Lower leg skin (tissue), 4 donors: ENCODE measurements at regions not wholly inside any gene's neighbourhood (a gene's known extent, or its start where the extent isn't known, plus 50 kb on each side); places are given as distances from the start of the nearest gene placed in this dataset.
A peak's percentile ranks its signal among the peaks of the same experiment; 100 is the strongest.

Source experiments
- DNase-seq, 2 donors: peaks; one replicate each; pipeline ENCODE4 v3.0.0-alpha.2; 2019; ENCODE audit warnings: low spot score in 2 of 2
- H3K4me3 ChIP-seq: fragments of 200-600 bp; sonication (generic); 2 replicates; pipeline ENCODE4 v1.5.1; 2017; ENCODE audit warnings: mild to moderate bottlenecking, low read depth; ENCODE audit not compliant: poor library complexity, severe bottlenecking
- CTCF ChIP-seq, 3 donors: fragments of 450-650 bp; IDR thresholded peaks; one replicate each; pipeline ENCODE4 v1.5.1; 2016; ENCODE audit warnings: antibody characterized with exemption in 3 of 3, mild to moderate bottlenecking in 3 of 3, moderate library complexity in 2 of 3
- POLR2A ChIP-seq, 2 donors: fragments of 450-650 bp; IDR thresholded peaks; one replicate each; pipeline ENCODE4 v1.6.1; 2016 to 2017; ENCODE audit warnings: antibody characterized with exemption in 2 of 2, mild to moderate bottlenecking in 1 of 2, moderate library complexity in 1 of 2
- WGBS, 2 donors: methylation state at CpG; one replicate each; pipeline ENCODE4 v1.1.5; 2018; 5-methylcytosine and 5-hydroxymethylcytosine counted together
- intact Hi-C: fragments of 100-400 bp; cut with DNase I; formaldehyde crosslinking; loops from one replicate; pipeline ENCODE4 v1.15.0; 2023; ENCODE audit warnings: low total_unique reads

DNA sequence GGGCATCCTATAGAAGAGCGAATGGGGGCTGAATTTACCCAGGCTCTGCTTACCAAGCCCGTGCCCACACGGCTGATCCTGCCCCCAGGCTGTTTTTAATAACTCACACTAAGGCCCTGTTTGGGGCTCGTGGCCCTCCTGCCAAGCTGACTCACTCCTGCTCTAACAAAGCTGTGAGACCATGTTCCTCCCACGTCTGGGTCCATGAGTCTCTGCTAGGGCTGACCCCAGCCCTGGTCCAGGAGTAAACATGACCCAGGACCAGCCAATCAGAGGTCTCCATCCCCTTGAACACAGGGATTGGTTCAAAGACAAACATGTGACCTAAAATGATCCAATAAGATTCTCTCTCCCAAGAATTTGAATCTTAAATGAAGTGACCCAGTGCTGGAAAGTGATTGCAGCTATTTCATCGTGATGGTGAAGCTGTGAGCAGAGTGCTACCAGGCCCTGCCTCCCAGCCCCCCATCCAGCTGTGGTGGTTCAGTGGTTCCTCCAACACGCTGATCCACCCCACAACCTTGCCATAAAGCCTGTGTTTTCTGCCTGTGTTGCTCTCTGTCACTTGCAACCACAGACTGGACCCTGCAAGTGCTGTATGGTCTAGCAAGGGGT lies 57.2 kb downstream of the C16orf82 start:
- no peak overlapping the region for H3K4me3 ChIP-seq
- TF ChIP-seq CTCF (IDR thresholded peaks at IDR 0.05): no peak
- no peak for TF ChIP-seq POLR2A (IDR thresholded peaks at IDR 0.05)
- intact Hi-C loops: no loop called here
- DNase-seq: peak in 1 of 2 donors; percentile 64
- 57 to 58% methylated on average over 7 of the region's 7 CpGs for WGBS, 2 donors

- H3K4me3 ChIP-seq: no peak overlapping the region
- TF ChIP-seq CTCF (IDR thresholded peaks at IDR 0.05) (no peak), POLR2A (IDR thresholded peaks at IDR 0.05) (no peak)
- no peak for DNase-seq
- intact Hi-C loops: no loop called here
Measured at GRCh38 chr16:27127308-27127707, 60.6 kb downstream of the C16orf82 start.

DNA sequence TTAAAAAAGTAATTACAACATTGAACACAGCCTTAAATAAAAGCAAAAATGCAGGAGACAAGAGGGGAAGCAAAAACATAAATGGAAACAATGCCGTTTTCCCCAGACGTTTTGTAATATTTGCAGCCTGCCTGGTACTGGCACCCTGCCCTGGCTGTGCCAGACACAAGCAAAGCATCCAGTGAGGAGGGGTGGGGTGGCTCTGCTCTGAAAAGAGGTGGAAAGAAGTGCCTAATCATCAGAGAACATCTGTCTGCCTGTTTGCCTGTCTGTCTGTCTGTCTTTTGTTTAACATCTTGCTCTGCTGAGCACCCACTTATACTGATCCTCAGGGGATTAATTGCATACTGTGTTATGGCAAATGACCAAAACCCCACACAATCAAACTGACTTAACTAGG lies 62.7 kb downstream of the C16orf82 start:
- H3K4me3 ChIP-seq: no peak overlapping the region
- WGBS, 2 donors: 25 to 30% methylated on average over 2 of the region's 2 CpGs
- TF ChIP-seq POLR2A (IDR thresholded peaks at IDR 0.05) (no peak), CTCF (IDR thresholded peaks at IDR 0.05) (no peak)
- intact Hi-C loops: no loop called here
- peak in 1 of 2 donors; percentile 18 for DNase-seq

DNA sequence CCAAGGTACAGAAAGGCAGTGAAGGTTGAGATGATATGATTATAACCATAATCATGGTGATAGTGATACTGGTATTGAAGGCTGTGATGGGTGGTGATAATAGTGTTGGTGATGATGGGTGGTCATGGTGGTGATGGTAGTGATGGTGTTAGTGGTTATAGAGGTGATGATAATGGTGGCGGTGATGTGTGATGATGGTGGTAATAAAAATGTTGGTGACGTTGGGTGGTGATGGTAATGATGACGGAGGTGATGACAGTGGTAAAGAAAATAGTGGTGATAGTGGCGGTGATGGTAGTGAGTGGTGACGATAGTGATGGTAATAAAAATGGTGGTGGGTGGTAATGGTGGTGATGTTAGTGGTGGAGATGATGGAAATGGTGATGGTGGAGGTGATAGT lies 65.1 kb upstream of the KDM8 start:
- whole genome bisulfite sequencing, 2 donors: 66 to 86% methylated on average over 5 of the region's 5 CpGs
- DNase-seq: peak in 1 of 2 donors; percentile 2
- TF ChIP-seq CTCF (IDR thresholded peaks at IDR 0.05) (no peak), POLR2A (IDR thresholded peaks at IDR 0.05) (no peak)
- intact Hi-C loops: no loop called here
- H3K4me3 ChIP-seq: no peak overlapping the region

GRCh38 chr16:27145630-27146029 lies 57.7 kb upstream of the KDM8 start:
- H3K4me3 ChIP-seq: no peak overlapping the region
- TF ChIP-seq POLR2A (IDR thresholded peaks at IDR 0.05) (no peak), CTCF (IDR thresholded peaks at IDR 0.05) (no peak)
- 80 to 91% methylated on average over 1 of the region's 1 CpG for WGBS, 2 donors
- DNase-seq: no peak
- intact Hi-C loops: no loop called here

DNA sequence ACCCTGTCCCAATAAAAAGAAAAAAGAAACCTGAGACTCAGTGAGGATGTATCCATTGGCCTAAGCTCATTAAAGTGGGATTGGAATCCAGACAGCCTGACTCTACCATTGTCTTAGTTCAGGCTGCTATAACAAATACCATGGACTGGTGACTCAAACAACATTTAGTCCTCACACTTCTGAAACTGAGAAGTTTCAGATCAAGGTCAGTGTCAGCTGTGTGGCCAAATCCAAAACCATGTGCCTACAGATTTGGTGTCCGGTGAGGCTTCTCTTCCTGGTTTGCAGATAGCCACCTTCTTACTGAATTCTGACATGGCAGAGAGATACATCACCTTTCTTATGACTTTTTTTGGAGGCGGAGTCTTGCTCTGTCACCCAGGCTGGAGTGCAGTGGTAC lies 53.3 kb upstream of the KDM8 start:
- WGBS, 2 donors: 94 to 98% methylated on average over 2 of the region's 2 CpGs
- TF ChIP-seq POLR2A (IDR thresholded peaks at IDR 0.05) (no peak), CTCF (IDR thresholded peaks at IDR 0.05) (no peak)
- intact Hi-C loops: loop anchor here (10.0 kb wide), 1 partner anchor 305 kb away; no protein-coding TSS in a partner anchor
- DNase-seq: no peak
- no peak overlapping the region for H3K4me3 ChIP-seq
